T-helper 1 cell (primary cell): ENCODE measurements at regions not wholly inside any gene's neighbourhood (a gene's known extent, or its start where the extent isn't known, plus 50 kb on each side); places are given as distances from the start of the nearest gene placed in this dataset.

Experiments
- DNase-seq, 5 donors: peaks; one replicate each; pipeline ENCODE4 v3.0.0-alpha.2; 2012 to 2020

- no peak for DNase-seq
Measured at GRCh38 chr4:57553728-57554127, 443.5 kb upstream of the IGFBP7 start.

GRCh38 chr4:57550198-57550597, 440.0 kb upstream of the IGFBP7 start:
- no peak for DNase-seq

GRCh38 chr4:57548856-57549255, 438.7 kb upstream of the IGFBP7 start:
- DNase-seq, result no peak

- DNase-seq, result no peak
Measured at GRCh38 chr4:57544811-57545654, 434.8 kb upstream of the IGFBP7 start.

GRCh38 chr4:57504797-57505530, 394.8 kb upstream of the IGFBP7 start:
- DNase-seq, result no peak

GRCh38 chr4:57504139-57504538, 394.0 kb upstream of the IGFBP7 start:
- no peak for DNase-seq

- no peak for DNase-seq
Measured at GRCh38 chr4:57501720-57502119, 391.5 kb upstream of the IGFBP7 start.

GRCh38 chr4:57499786-57500185, 389.6 kb upstream of the IGFBP7 start:
- no peak for DNase-seq

- no peak for DNase-seq
Measured at GRCh38 chr4:57498251-57498650, 388.1 kb upstream of the IGFBP7 start.

- DNase-seq, result no peak
Measured at GRCh38 chr4:57496697-57497471, 386.7 kb upstream of the IGFBP7 start.

- DNase-seq, result no peak
Measured at GRCh38 chr4:57494821-57495220, 384.6 kb upstream of the IGFBP7 start.

- DNase-seq, result no peak
Measured at GRCh38 chr4:57492251-57492878, 382.2 kb upstream of the IGFBP7 start.

GRCh38 chr4:57491388-57491787, 381.2 kb upstream of the IGFBP7 start:
- no peak for DNase-seq

GRCh38 chr4:57490520-57491255, 380.5 kb upstream of the IGFBP7 start:
- DNase-seq, result no peak

GRCh38 chr4:57488366-57489162, 378.4 kb upstream of the IGFBP7 start:
- DNase-seq, result no peak

GRCh38 chr4:57475424-57475823, 365.2 kb upstream of the IGFBP7 start:
- DNase-seq, result no peak

- DNase-seq, result no peak
Measured at GRCh38 chr4:57465321-57466056, 355.3 kb upstream of the IGFBP7 start.

GRCh38 chr4:57462843-57463242, 352.7 kb upstream of the IGFBP7 start:
- DNase-seq, result no peak

- DNase-seq, result no peak
Measured at GRCh38 chr4:57460967-57461366, 350.8 kb upstream of the IGFBP7 start.

GRCh38 chr4:57448901-57449300, 338.7 kb upstream of the IGFBP7 start:
- no peak for DNase-seq

GRCh38 chr4:57448452-57448851, 338.3 kb upstream of the IGFBP7 start:
- no peak for DNase-seq
